C4-2B (cell line): ENCODE measurements at regions not wholly inside any gene's neighbourhood (a gene's known extent, or its start where the extent isn't known, plus 50 kb on each side); places are given as distances from the start of the nearest gene placed in this dataset.

Experiments
- CTCF ChIP-seq: fragments of 450-650 bp; conservative IDR thresholded peaks from 2 replicates; pipeline ENCODE4 v1.5.1; 2017; ENCODE audit warnings: mild to moderate bottlenecking
- ZFX ChIP-seq: fragments of 450-650 bp; IDR thresholded peaks from 2 replicates; pipeline ENCODE4 v1.6.1; 2017

- no peak for TF ChIP-seq CTCF
- TF ChIP-seq ZFX = no peak
Observed at GRCh38 chr10:61830846-61831273, 70.6 kb upstream of the ARID5B start.
